Activated CD8-positive, alpha-beta memory T cell treated with anti-CD3 and anti-CD28 coated beads, Interleukin-2, amount 10 ng/mL, durations not matched to agents 7 days and 5 days (primary cell): ENCODE measurements at regions not wholly inside any gene's neighbourhood (a gene's known extent, or its start where the extent isn't known, plus 50 kb on each side); places are given as distances from the start of the nearest gene placed in this dataset.

ENCODE experiments used
- ATAC-seq: fragments of 150-1000 bp; cut with Tn5 transposase; one replicate; pipeline ENCODE4 v1.10.0; 2021; ENCODE audit warnings: moderate library complexity
- CTCF ChIA-PET: fragments of 350-600 bp; sonication (Branson Sonifier 250); formaldehyde crosslinking; loops from one replicate; lab custom pipeline; 2021; ENCODE audit warnings: antibody characterized with exemption; lab: Charles Lee
- DNase-seq: peaks from one replicate; pipeline ENCODE4 v3.0.0-alpha.2; 2020
- H3K27ac Mint-ChIP-seq: one replicate; pipeline ENCODE4 v1.8.0; 2021; ENCODE audit warnings: mild to moderate bottlenecking, mixed read lengths
- H3K27me3 Mint-ChIP-seq: one replicate; pipeline ENCODE4 v1.8.0; 2021; ENCODE audit warnings: mixed read lengths
- H3K36me3 Mint-ChIP-seq: one replicate; pipeline ENCODE4 v1.8.0; 2021; ENCODE audit warnings: mild to moderate bottlenecking, mixed read lengths
- H3K4me1 Mint-ChIP-seq: one replicate; pipeline ENCODE4 v1.8.0; 2021; ENCODE audit warnings: mixed read lengths
- H3K4me3 Mint-ChIP-seq: one replicate; pipeline ENCODE4 v1.8.0; 2021; ENCODE audit warnings: mild to moderate bottlenecking, moderate library complexity, mixed read lengths
- H3K9me3 Mint-ChIP-seq: one replicate; pipeline ENCODE4 v1.8.0; 2022; ENCODE audit warnings: low read depth, mixed read lengths

- Mint-ChIP-seq H3K9me3 (peaks cover 14% of the 10 kb centered on the region), H3K27ac (no peak overlapping the region), H3K36me3 (peaks cover 23% of the 10 kb centered on the region), H3K4me3 (no peak overlapping the region), H3K27me3 (no peaks in the 10 kb centered on the region), H3K4me1 (peaks cover 7% of the 10 kb centered on the region)
- ATAC-seq (no peak), DNase-seq (no peak)
- CTCF ChIA-PET, result interaction anchor here (1.4 kb wide), 1 partner anchor 14 kb away, joined by 6 read pairs; no protein-coding TSS in a partner anchor
Observed at GRCh38 chr1:199098468-199098867, 459.6 kb downstream of the PTPRC start.

GRCh38 chr1:199101139-199101538 lies 462.3 kb downstream of the PTPRC start:
- CTCF ChIA-PET, result no interaction called here
- peaks cover 4% of the 10 kb centered on the region for H3K4me1 Mint-ChIP-seq
- H3K27me3 Mint-ChIP-seq, result no peaks in the 10 kb centered on the region
- no peak for DNase-seq
- H3K9me3 Mint-ChIP-seq, result peaks cover 18% of the 10 kb centered on the region
- H3K27ac Mint-ChIP-seq, result no peak overlapping the region
- no peak for ATAC-seq
- peaks cover 30% of the 10 kb centered on the region for H3K36me3 Mint-ChIP-seq
- no peak overlapping the region for H3K4me3 Mint-ChIP-seq

- H3K27me3 Mint-ChIP-seq, result no peaks in the 10 kb centered on the region
- H3K4me3 Mint-ChIP-seq, result no peak overlapping the region
- no peak overlapping the region for H3K27ac Mint-ChIP-seq
- H3K9me3 Mint-ChIP-seq, result peaks cover 17% of the 10 kb centered on the region
- no peak for DNase-seq
- CTCF ChIA-PET, result no interaction called here
- H3K4me1 Mint-ChIP-seq, result peaks cover 4% of the 10 kb centered on the region
- H3K36me3 Mint-ChIP-seq, result peaks cover 31% of the 10 kb centered on the region
- ATAC-seq, result no peak
Observed at GRCh38 chr1:199101635-199102034, 462.8 kb downstream of the PTPRC start.

GRCh38 chr1:199102239-199102638 lies 463.4 kb downstream of the PTPRC start:
- H3K4me3 Mint-ChIP-seq, result no peak overlapping the region
- H3K27ac Mint-ChIP-seq, result no peak overlapping the region
- H3K9me3 Mint-ChIP-seq, result peaks cover 15% of the 10 kb centered on the region
- H3K4me1 Mint-ChIP-seq, result peaks cover 4% of the 10 kb centered on the region
- H3K36me3 Mint-ChIP-seq, result peaks cover 30% of the 10 kb centered on the region
- CTCF ChIA-PET, result no interaction called here
- H3K27me3 Mint-ChIP-seq, result no peaks in the 10 kb centered on the region
- DNase-seq, result no peak
- ATAC-seq, result no peak

GRCh38 chr1:199109160-199109559 lies 470.3 kb downstream of the PTPRC start:
- Mint-ChIP-seq H3K27me3 (no peaks in the 10 kb centered on the region), H3K4me1 (peaks cover 9% of the 10 kb centered on the region), H3K27ac (no peak overlapping the region), H3K36me3 (peaks cover 45% of the 10 kb centered on the region), H3K9me3 (peaks cover 8% of the 10 kb centered on the region), H3K4me3 (no peak overlapping the region)
- CTCF ChIA-PET, result no interaction called here
- ATAC-seq, result no peak
- no peak for DNase-seq

- ATAC-seq, result no peak
- Mint-ChIP-seq H3K27me3 (no peaks in the 10 kb centered on the region), H3K4me3 (no peak overlapping the region), H3K4me1 (peaks cover 9% of the 10 kb centered on the region), H3K9me3 (peaks cover 3% of the 10 kb centered on the region), H3K36me3 (peaks cover 28% of the 10 kb centered on the region), H3K27ac (no peak overlapping the region)
- CTCF ChIA-PET, result interaction anchor here (1.0 to 2.3 kb wide), 22 partner anchors 8 to 383 kb away, joined by 3 to 10 read pairs (median 4); no protein-coding TSS in a partner anchor
- no peak for DNase-seq
Observed at GRCh38 chr1:199112365-199112764, 473.5 kb downstream of the PTPRC start.

- no peak overlapping the region for H3K4me3 Mint-ChIP-seq
- DNase-seq, result peak; percentile 80
- H3K36me3 Mint-ChIP-seq, result peaks cover 21% of the 10 kb centered on the region
- no peaks in the 10 kb centered on the region for H3K9me3 Mint-ChIP-seq
- no peak overlapping the region for H3K27ac Mint-ChIP-seq
- H3K27me3 Mint-ChIP-seq, result no peaks in the 10 kb centered on the region
- peak; percentile 71 for ATAC-seq
- H3K4me1 Mint-ChIP-seq, result peaks cover 9% of the 10 kb centered on the region
- CTCF ChIA-PET, result interaction anchor here (0.7 to 2.3 kb wide), 32 partner anchors 9 to 384 kb away, joined by 3 to 10 read pairs (median 4); no protein-coding TSS in a partner anchor
Observed at GRCh38 chr1:199113265-199113869, 474.5 kb downstream of the PTPRC start.

- Mint-ChIP-seq H3K9me3 (no peaks in the 10 kb centered on the region), H3K4me3 (no peak overlapping the region), H3K4me1 (peaks cover 13% of the 10 kb centered on the region), H3K27me3 (no peaks in the 10 kb centered on the region), H3K27ac (no peak overlapping the region), H3K36me3 (peaks cover 11% of the 10 kb centered on the region)
- ATAC-seq (no peak), DNase-seq (no peak)
- CTCF ChIA-PET, result no interaction called here
Observed at GRCh38 chr1:199116488-199116887, 477.6 kb downstream of the PTPRC start.

GRCh38 chr1:199121047-199121446 lies 482.2 kb downstream of the PTPRC start:
- Mint-ChIP-seq H3K4me1 (peaks cover 9% of the 10 kb centered on the region), H3K27ac (no peak overlapping the region), H3K36me3 (peaks cover 6% of the 10 kb centered on the region), H3K27me3 (no peaks in the 10 kb centered on the region), H3K9me3 (no peaks in the 10 kb centered on the region), H3K4me3 (no peak overlapping the region)
- CTCF ChIA-PET, result no interaction called here
- DNase-seq (no peak), ATAC-seq (no peak)

GRCh38 chr1:199122085-199122484 lies 483.2 kb downstream of the PTPRC start:
- CTCF ChIA-PET, result interaction anchor here (0.9 kb wide), 1 partner anchor 121 kb away, joined by 3 read pairs; no protein-coding TSS in a partner anchor
- Mint-ChIP-seq H3K9me3 (no peaks in the 10 kb centered on the region), H3K27me3 (no peaks in the 10 kb centered on the region), H3K36me3 (peaks cover 6% of the 10 kb centered on the region), H3K4me1 (peaks cover 9% of the 10 kb centered on the region), H3K4me3 (no peak overlapping the region), H3K27ac (no peak overlapping the region)
- DNase-seq (no peak), ATAC-seq (no peak)

GRCh38 chr1:199122532-199123311 lies 483.9 kb downstream of the PTPRC start:
- no peaks in the 10 kb centered on the region for H3K27me3 Mint-ChIP-seq
- H3K27ac Mint-ChIP-seq, result no peak overlapping the region
- ATAC-seq (no peak), DNase-seq (no peak)
- H3K9me3 Mint-ChIP-seq, result no peaks in the 10 kb centered on the region
- H3K4me1 Mint-ChIP-seq, result peaks cover 9% of the 10 kb centered on the region
- CTCF ChIA-PET, result interaction anchor here (0.9 to 2.0 kb wide), 2 partner anchors 121 kb away, joined by 3 to 6 read pairs; no protein-coding TSS in a partner anchor
- no peak overlapping the region for H3K4me3 Mint-ChIP-seq
- H3K36me3 Mint-ChIP-seq, result peaks cover 6% of the 10 kb centered on the region

- CTCF ChIA-PET, result interaction anchor here (2.0 kb wide), 1 partner anchor 120 kb away, joined by 6 read pairs; no protein-coding TSS in a partner anchor
- ATAC-seq, result no peak
- H3K4me1 Mint-ChIP-seq, result peaks cover 9% of the 10 kb centered on the region
- no peak overlapping the region for H3K27ac Mint-ChIP-seq
- H3K36me3 Mint-ChIP-seq, result peaks cover 6% of the 10 kb centered on the region
- H3K9me3 Mint-ChIP-seq, result no peaks in the 10 kb centered on the region
- peaks cover 2% of the 10 kb centered on the region for H3K27me3 Mint-ChIP-seq
- DNase-seq, result no peak
- H3K4me3 Mint-ChIP-seq, result no peak overlapping the region
Observed at GRCh38 chr1:199123615-199124014, 484.8 kb downstream of the PTPRC start.

- Mint-ChIP-seq H3K27ac (no peak overlapping the region), H3K9me3 (no peaks in the 10 kb centered on the region), H3K4me1 (peaks cover 9% of the 10 kb centered on the region), H3K36me3 (peaks cover 6% of the 10 kb centered on the region), H3K4me3 (no peak overlapping the region), H3K27me3 (peaks cover 2% of the 10 kb centered on the region)
- DNase-seq, result no peak
- CTCF ChIA-PET, result interaction anchor here (2.0 kb wide), 1 partner anchor 119 kb away, joined by 6 read pairs; no protein-coding TSS in a partner anchor
- no peak for ATAC-seq
Observed at GRCh38 chr1:199124351-199124750, 485.5 kb downstream of the PTPRC start.
